ENCODE measurements at regions not wholly inside any gene's neighbourhood (a gene's known extent, or its start where the extent isn't known, plus 50 kb on each side); places are given as distances from the start of the nearest gene placed in this dataset.

- TF ChIP-seq ZNF398 (CRISPR knock-in tag; IDR thresholded peaks at IDR 0.05), result no peak
- TF ChIP-seq PREB (CRISPR knock-in tag; IDR thresholded peaks at IDR 0.05), result no peak
- no peak for TF ChIP-seq BCLAF1 (IDR thresholded peaks at IDR 0.05; ENCODE audit: borderline replicate concordance in 1 of 2, control insufficient read depth in 1 of 2, low read depth in 2 of 2, low read length in 1 of 2)
These were observed 121.2 kb downstream of the TXNL1 start (continued) for GRCh38 chr18:56517196-56517595.

GRCh38 chr18:56516789-56517188, 121.6 kb downstream of the TXNL1 start:
- Histone ChIP-seq H3K27me3 (ENCODE audit: control insufficient read depth in 2 of 2, insufficient read depth in 2 of 2, low read length in 2 of 2) (peaks cover 0 to 3% of the 10 kb centered on the region in 2 experiments; a peak in 1 of 5 replicates), H3K9ac (ENCODE audit: insufficient read depth in 1 of 2, low read depth in 2 of 2, low read length in 2 of 2) (no peak overlapping the region), H2AFZ (ENCODE audit: low read depth, low read length) (no peak overlapping the region), H3K9me1 (ENCODE audit: control insufficient read depth, insufficient read depth, low read length) (no peaks in the 10 kb centered on the region), H4K20me1 (replicated peaks; ENCODE audit: control insufficient read depth, insufficient read depth, low read length) (no peaks in the 10 kb centered on the region), H3K4me3 (no peak overlapping the region), H3K27ac (ENCODE audit: extremely low read depth, low read depth, low read length) (no peak overlapping the region), H3K4me2 (ENCODE audit: insufficient read depth, low read length) (no peak overlapping the region), H3K9me3 (replicated peaks; ENCODE audit: control insufficient read depth, insufficient read depth, low read depth, low read length) (no peaks in the 10 kb centered on the region), H3K36me3 (ENCODE audit: control insufficient read depth, insufficient read depth, low read length) (no peaks in the 10 kb centered on the region), H3K4me1 (replicated peaks in 1 of 2; ENCODE audit: control insufficient read depth in 2 of 2, insufficient read depth in 2 of 2, low read length in 2 of 2) (no peaks in the 10 kb centered on the region), H3K79me2 (ENCODE audit: control insufficient read depth, insufficient read depth, low read length) (no peaks in the 10 kb centered on the region)
- CTCF ChIA-PET (ENCODE audit: low intra/inter-chr PET ratio), result no interaction called here
- intact Hi-C loops (cut with micrococcal nuclease), result no loop called here
- no peak for FAIRE-seq
- 2% methylated on average over 4 of the region's 4 CpGs for WGBS (ENCODE audit: insufficient coverage, low coverage, missing lambda C conversion rate)
- POLR2A ChIA-PET, result no interaction called here
- no TSS peak for BruUV-seq (replicated peaks)
- DNase-seq (ENCODE audit: extremely low read depth in 1 of 4, low spot score in 3 of 4), result no peak
- no peak for ATAC-seq
- in situ Hi-C loops (cut with MboI), result no loop called here
- TF ChIP-seq ZBTB40 (IDR thresholded peaks at IDR 0.05) (no peak), ZBTB40 (CRISPR knock-in tag; IDR thresholded peaks at IDR 0.05) (no peak)
